Colon (tissue), 2 donors: ENCODE measurements at regions not wholly inside any gene's neighbourhood (a gene's known extent, or its start where the extent isn't known, plus 50 kb on each side); places are given as distances from the start of the nearest gene placed in this dataset.

Experiments used
- FAIRE-seq: peaks from 2 replicates; lab custom pipeline; 2012; peaks lifted over from hg19 to GRCh38; lab: Jason Lieb, UNC
- donor health status: control.
- donor health status: control.

- no peak for FAIRE-seq
These were observed 536.8 kb downstream of the XIRP2 start for GRCh38 chr2:167424803-167425755.

- FAIRE-seq = no peak
These were observed 535.9 kb downstream of the XIRP2 start for GRCh38 chr2:167424221-167424620.

GRCh38 chr2:167423731-167424130 is 535.5 kb downstream of the XIRP2 start:
- FAIRE-seq = no peak

GRCh38 chr2:167420211-167420610 is 531.9 kb downstream of the XIRP2 start:
- no peak for FAIRE-seq

DNA sequence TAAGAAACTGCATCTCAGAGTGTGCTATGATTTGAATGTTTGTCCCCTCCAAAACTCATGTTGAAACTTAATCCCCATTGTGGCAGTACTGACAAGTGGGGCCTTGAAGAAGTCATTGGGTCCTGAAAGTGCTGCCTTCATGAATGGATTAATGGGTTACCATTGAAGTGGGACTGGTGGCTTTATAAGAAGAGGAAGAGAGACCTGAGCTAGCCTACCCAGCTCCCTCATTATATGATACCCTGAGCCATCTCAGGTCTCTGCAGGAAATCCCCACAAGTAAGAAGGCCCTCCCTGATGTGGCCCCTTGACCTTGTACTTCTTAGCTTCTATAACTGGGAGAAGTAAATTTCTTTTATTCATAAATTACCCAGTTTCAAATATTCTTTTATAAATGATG is 526.8 kb downstream of the XIRP2 start:
- no peak for FAIRE-seq

- no peak for FAIRE-seq
These were observed 523.1 kb downstream of the XIRP2 start for GRCh38 chr2:167411367-167411766.

- no peak for FAIRE-seq
These were observed 518.3 kb downstream of the XIRP2 start for GRCh38 chr2:167406558-167406957.

GRCh38 chr2:167404627-167405284 is 516.5 kb downstream of the XIRP2 start:
- no peak for FAIRE-seq

DNA sequence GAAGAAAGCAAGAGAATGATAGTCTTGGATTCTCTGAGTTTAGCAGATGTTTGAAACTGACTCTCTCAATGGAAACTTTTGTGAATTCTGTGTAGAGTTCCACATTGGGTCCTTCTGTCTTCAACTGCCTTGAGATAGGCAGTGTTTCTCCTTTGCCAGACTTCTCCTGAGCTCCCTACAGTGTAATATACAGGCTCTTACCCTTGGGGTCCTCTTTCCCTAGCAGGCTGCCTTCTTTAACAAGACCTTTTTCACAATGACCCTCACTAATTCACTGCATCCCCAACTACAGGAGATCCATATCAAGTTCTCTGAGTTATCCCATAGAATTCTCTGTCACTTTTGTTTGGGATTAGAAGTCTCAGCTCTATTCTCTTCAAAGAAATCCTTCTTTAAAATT is 513.0 kb downstream of the XIRP2 start:
- FAIRE-seq = no peak

- no peak for FAIRE-seq
These were observed 512.3 kb downstream of the XIRP2 start for GRCh38 chr2:167400546-167400945.

GRCh38 chr2:167398873-167399272 is 510.6 kb downstream of the XIRP2 start:
- no peak for FAIRE-seq

- FAIRE-seq = no peak
These were observed 500.6 kb downstream of the XIRP2 start for GRCh38 chr2:167388901-167389300.

DNA sequence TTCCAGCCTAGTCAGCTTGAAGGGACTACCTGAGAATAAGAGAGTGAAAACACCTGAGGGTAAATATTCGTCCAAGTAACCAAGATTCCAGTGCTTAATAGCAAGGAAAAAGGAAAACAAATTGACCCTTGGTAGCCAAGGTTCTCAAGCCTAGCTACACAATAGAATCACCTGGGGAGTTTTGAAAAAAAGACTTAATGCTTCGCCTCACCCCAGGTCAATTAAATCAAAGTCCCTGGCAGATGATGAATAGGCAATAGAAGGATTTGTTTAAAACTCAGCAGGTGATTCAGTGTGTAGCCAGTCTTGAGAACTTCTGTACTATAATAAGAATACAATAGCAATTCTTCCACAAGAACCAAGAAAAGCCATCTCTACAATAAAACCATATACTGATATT is 500.2 kb downstream of the XIRP2 start:
- FAIRE-seq = no peak

- FAIRE-seq = no peak
These were observed 498.4 kb downstream of the XIRP2 start for GRCh38 chr2:167386694-167387093.

- FAIRE-seq = peak; percentile 94
These were observed 495.4 kb downstream of the XIRP2 start for GRCh38 chr2:167383610-167384194.

DNA sequence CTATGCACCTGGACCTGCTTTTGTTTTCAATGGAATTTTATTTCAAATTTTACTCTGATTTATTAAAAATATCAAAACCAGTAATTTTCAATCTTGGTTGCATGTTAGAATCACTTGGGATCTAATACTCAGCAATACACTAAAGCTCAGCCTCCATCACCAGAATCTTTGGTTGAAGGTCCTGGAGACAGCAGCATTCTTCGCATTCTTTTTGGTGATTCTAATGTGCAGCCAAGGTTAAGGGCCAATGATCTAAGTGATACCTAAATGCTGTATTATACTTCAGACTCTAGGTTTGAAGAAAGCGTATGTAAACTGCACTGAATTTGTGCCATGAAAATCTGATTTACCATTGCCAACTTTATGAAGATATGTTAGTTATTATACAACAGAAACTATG is 493.1 kb downstream of the XIRP2 start:
- FAIRE-seq = no peak

DNA sequence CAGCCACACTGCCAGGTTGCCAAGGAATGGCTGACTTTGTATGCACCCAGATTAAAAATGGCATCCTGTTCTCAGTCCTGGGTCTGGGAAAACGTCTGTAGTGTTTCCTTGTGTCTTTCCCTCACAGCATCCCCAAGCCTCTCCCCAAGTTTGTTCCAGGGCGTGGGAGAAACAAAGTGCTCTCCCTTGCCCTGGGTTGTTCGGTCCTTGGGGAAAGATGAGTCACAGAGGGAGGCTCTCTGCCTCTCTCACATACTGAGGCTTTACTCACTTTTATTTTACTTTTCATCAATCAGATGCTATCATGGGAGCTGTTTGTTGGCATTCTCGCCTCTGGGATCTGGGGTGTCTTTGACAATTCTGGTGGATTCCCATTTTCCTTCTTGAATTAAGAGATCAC is 492.3 kb downstream of the XIRP2 start:
- FAIRE-seq = no peak

DNA sequence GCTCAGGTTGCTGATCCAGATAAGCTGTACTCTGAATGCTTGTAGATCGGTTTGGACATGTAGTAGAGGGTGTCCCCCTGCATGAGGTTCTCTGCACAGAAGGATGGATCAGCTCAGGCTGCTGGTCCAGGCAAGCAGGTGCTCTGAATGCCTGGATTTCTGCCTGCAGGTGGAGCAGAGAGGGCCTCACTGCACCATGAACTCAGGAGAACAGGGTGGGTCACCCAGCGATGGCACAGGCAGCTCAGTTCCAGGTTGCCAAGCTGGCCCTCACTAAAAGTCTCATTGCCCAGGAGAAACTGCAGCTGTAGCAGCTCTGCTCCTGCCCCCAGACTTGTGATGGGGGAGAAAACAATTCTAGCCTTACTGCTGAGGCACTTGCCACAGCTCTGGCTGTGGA is 491.8 kb downstream of the XIRP2 start:
- FAIRE-seq = no peak

DNA sequence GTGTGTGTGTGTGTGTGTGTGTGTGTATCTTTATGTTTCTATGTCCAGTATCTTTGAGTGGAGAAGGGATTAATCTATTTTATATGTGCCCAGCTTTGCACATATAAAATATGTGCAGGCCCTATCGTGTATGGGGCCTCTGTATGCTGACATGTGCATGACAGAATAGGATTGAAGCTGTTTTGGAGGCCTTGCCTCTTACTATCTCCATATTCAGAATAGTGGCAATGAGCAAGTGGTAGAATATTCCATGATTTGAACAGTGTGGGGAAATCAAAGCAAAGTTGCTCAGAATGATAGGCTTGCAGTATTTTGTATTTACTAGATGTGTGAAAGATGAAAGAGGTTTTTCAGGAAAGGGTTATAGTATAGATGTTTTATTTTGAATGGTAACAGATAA is 480.8 kb downstream of the XIRP2 start:
- FAIRE-seq = no peak

- no peak for FAIRE-seq
These were observed 480.1 kb downstream of the XIRP2 start for GRCh38 chr2:167368371-167368770.

DNA sequence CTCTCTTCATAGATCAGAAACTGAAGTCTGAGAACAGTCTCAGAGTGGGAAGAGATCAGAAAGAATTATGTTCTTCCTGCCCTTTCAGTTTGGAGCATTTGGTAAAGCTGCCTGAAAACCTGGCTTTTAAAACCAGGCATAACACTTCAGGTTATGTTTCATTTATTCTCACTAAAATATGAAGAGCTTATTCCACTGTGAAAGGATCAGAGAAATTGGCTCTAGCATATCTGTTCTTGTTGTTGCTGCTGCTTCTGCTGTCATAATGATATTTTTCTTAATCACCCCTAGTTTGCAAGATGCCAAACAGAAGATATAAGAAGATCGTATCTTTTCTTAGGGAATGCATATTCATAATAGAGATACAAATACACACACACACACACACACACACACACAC is 476.9 kb downstream of the XIRP2 start:
- no peak for FAIRE-seq

DNA sequence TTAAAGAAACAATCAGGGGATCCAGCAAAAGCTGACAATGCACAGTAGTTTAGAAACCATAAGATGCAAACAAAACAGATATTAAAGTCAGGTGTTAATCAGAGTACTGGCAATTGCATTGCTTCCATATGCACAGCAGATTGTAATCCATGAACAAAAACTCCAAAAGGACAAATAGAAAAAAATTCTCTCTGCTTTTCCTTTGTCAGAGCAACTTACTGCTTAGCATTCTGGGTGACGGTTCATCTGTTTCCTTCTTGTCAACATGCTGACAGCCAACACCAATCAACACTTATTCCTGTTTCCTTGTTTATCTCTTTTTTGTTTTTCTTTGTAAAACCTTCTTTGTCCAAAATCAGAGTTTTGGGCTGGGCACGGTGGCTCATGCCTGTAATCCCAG is 473.1 kb downstream of the XIRP2 start:
- FAIRE-seq = no peak

DNA sequence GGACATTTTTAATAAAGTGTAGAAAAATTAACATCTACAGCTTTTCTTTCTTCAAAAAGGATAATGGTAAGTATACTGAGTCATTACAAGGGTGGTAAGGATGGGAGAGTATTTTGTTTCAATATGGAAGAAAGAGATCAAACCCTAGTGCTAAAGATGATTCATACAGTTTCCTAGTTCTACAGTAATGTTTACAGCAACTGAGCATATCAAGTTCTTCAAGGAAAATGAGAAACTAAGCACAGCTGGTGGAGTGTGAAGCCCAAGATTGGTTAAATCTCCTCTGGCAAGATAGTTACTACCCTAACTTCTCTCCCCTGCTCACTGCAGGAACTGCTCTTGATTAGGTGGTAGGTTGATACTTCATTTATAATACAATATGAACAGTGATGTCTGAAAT is 467.5 kb downstream of the XIRP2 start:
- no peak for FAIRE-seq
